ENCODE measurements at regions not wholly inside any gene's neighbourhood (a gene's known extent, or its start where the extent isn't known, plus 50 kb on each side); places are given as distances from the start of the nearest gene placed in this dataset.

- H3K27me3 Mint-ChIP-seq: no peaks in the 10 kb centered on the region
- no peak for TF ChIP-seq CTCF (conservative IDR thresholded peaks at IDR 0.05)
- H3K27ac Mint-ChIP-seq: no peak overlapping the region
- no peaks in the 10 kb centered on the region for H3K36me3 Mint-ChIP-seq
- H3K4me3 Mint-ChIP-seq: no peak overlapping the region
- H3K4me1 Mint-ChIP-seq (ENCODE audit: unreplicated experiment): no peaks in the 10 kb centered on the region
- DNase-seq (ENCODE audit: extremely low spot score, unreplicated experiment): no peak
- H3K9me3 Mint-ChIP-seq: no peaks in the 10 kb centered on the region
Measured at GRCh38 chr4:104682311-104682710, 187.6 kb upstream of the CXXC4 start.

- Mint-ChIP-seq H3K36me3 (no peaks in the 10 kb centered on the region), H3K27ac (no peak overlapping the region), H3K4me1 (ENCODE audit: unreplicated experiment) (no peaks in the 10 kb centered on the region), H3K4me3 (no peak overlapping the region), H3K9me3 (no peaks in the 10 kb centered on the region), H3K27me3 (no peaks in the 10 kb centered on the region)
- peak; percentile 58 for TF ChIP-seq CTCF (conservative IDR thresholded peaks at IDR 0.05)
- DNase-seq (ENCODE audit: extremely low spot score, unreplicated experiment): no peak
Measured at GRCh38 chr4:104693601-104694201, 199.0 kb upstream of the CXXC4 start.

GRCh38 chr4:104716584-104716983, 221.9 kb upstream of the CXXC4 start:
- no peaks in the 10 kb centered on the region for H3K4me1 Mint-ChIP-seq (ENCODE audit: unreplicated experiment)
- no peak overlapping the region for H3K4me3 Mint-ChIP-seq
- H3K9me3 Mint-ChIP-seq: no peaks in the 10 kb centered on the region
- TF ChIP-seq CTCF (conservative IDR thresholded peaks at IDR 0.05): no peak
- DNase-seq (ENCODE audit: extremely low spot score, unreplicated experiment): no peak
- H3K27me3 Mint-ChIP-seq: peaks cover 10% of the 10 kb centered on the region
- no peak overlapping the region for H3K27ac Mint-ChIP-seq
- no peaks in the 10 kb centered on the region for H3K36me3 Mint-ChIP-seq

GRCh38 chr4:104719539-104720230, 225.0 kb upstream of the CXXC4 start:
- Mint-ChIP-seq H3K27ac (no peak overlapping the region), H3K27me3 (peaks cover 10% of the 10 kb centered on the region), H3K4me1 (ENCODE audit: unreplicated experiment) (no peaks in the 10 kb centered on the region), H3K36me3 (no peaks in the 10 kb centered on the region), H3K4me3 (no peak overlapping the region), H3K9me3 (no peaks in the 10 kb centered on the region)
- no peak for TF ChIP-seq CTCF (conservative IDR thresholded peaks at IDR 0.05)
- no peak for DNase-seq (ENCODE audit: extremely low spot score, unreplicated experiment)

- DNase-seq (ENCODE audit: extremely low spot score, unreplicated experiment): no peak
- no peak overlapping the region for H3K27ac Mint-ChIP-seq
- H3K27me3 Mint-ChIP-seq: peaks cover 21% of the 10 kb centered on the region
- no peaks in the 10 kb centered on the region for H3K4me1 Mint-ChIP-seq (ENCODE audit: unreplicated experiment)
- H3K4me3 Mint-ChIP-seq: no peak overlapping the region
- TF ChIP-seq CTCF (conservative IDR thresholded peaks at IDR 0.05): no peak
- peaks cover 6% of the 10 kb centered on the region for H3K9me3 Mint-ChIP-seq
- H3K36me3 Mint-ChIP-seq: no peaks in the 10 kb centered on the region
Measured at GRCh38 chr4:104722467-104722866, 227.8 kb upstream of the CXXC4 start.
